Transverse colon (tissue), 4 donors: ENCODE measurements at regions not wholly inside any gene's neighbourhood (a gene's known extent, or its start where the extent isn't known, plus 50 kb on each side); places are given as distances from the start of the nearest gene placed in this dataset.

Source experiments
- POLR2A ChIP-seq: fragments of 450-650 bp; IDR thresholded peaks from one replicate; pipeline ENCODE4 v1.6.1; 2016; ENCODE audit warnings: antibody characterized with exemption, mild to moderate bottlenecking, moderate library complexity
- POLR2AphosphoS5 ChIP-seq, 3 donors: sonication (generic); formaldehyde crosslinking; IDR thresholded peaks; one replicate each; pipeline ENCODE4 v1.6.1; 2016; ENCODE audit warnings: antibody characterized with exemption in 3 of 3
- TF ChIP-seq, protein P1 (sequence below), 5 experiments: fragments of 200-600 bp in 3 of 5; fragments of 450-650 bp in 2 of 5; sonication (generic) in 3 of 5; IDR thresholded peaks; 1 replicate in 2 of 5; 2 replicates in 3 of 5; pipeline ENCODE4 v1.5.1; 2016 to 2017; ENCODE audit warnings: antibody characterized with exemption in 5 of 5, inconsistent platforms in 3 of 5, mild to moderate bottlenecking in 2 of 5, moderate library complexity in 1 of 5

DNA sequence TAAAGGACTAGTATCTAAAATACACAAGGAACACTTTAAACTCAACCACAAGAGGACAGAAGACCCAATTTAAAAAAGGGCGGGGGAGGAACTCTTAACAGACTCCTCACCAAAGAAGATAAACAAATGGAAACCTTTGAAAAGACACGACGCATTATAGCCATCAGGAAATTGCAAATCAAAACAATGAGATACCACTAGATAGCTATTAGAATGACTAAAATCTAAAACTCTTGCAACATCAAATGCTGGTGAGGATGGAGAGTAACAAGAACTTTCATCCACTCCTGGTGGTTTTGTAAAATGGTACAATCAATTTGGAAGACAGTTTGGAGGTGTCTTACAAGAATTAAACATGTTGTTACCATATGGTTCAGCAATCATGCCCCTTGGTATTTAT is 708.2 kb downstream of the BRINP3 start:
- TF ChIP-seq, protein P1, sequence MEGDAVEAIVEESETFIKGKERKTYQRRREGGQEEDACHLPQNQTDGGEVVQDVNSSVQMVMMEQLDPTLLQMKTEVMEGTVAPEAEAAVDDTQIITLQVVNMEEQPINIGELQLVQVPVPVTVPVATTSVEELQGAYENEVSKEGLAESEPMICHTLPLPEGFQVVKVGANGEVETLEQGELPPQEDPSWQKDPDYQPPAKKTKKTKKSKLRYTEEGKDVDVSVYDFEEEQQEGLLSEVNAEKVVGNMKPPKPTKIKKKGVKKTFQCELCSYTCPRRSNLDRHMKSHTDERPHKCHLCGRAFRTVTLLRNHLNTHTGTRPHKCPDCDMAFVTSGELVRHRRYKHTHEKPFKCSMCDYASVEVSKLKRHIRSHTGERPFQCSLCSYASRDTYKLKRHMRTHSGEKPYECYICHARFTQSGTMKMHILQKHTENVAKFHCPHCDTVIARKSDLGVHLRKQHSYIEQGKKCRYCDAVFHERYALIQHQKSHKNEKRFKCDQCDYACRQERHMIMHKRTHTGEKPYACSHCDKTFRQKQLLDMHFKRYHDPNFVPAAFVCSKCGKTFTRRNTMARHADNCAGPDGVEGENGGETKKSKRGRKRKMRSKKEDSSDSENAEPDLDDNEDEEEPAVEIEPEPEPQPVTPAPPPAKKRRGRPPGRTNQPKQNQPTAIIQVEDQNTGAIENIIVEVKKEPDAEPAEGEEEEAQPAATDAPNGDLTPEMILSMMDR (IDR thresholded peaks at IDR 0.05), result no peak
- no peak for TF ChIP-seq POLR2A
- no peak for TF ChIP-seq POLR2AphosphoS5 (IDR thresholded peaks at IDR 0.05)
